Trophoblast cell (in vitro differentiated cells and primary cell): ENCODE measurements at regions not wholly inside any gene's neighbourhood (a gene's known extent, or its start where the extent isn't known, plus 50 kb on each side); places are given as distances from the start of the nearest gene placed in this dataset.

Experiments
- DNase-seq, 2 donors: peaks; one replicate each; pipeline ENCODE4 v3.0.0-alpha.2; 2016
- H2AFZ ChIP-seq: 2 replicates; pipeline ENCODE4 v1.6.1; 2013; ENCODE audit warnings: low read length, moderate library complexity, mild to moderate bottlenecking; ENCODE audit not compliant: insufficient read depth, poor library complexity
- H2AK5ac ChIP-seq: 2 replicates; pipeline ENCODE4 v1.6.1; 2013; ENCODE audit warnings: mild to moderate bottlenecking, low read length
- H2BK120ac ChIP-seq: 2 replicates; pipeline ENCODE4 v1.6.1; 2013; ENCODE audit warnings: low read length, mild to moderate bottlenecking, moderate library complexity; ENCODE audit not compliant: insufficient read depth, poor library complexity
- H2BK12ac ChIP-seq: 2 replicates; pipeline ENCODE4 v1.6.1; 2013; ENCODE audit warnings: mild to moderate bottlenecking, low read length, moderate library complexity
- H2BK5ac ChIP-seq: 2 replicates; pipeline ENCODE4 v1.6.1; 2013; ENCODE audit warnings: low read length, low read depth, moderate library complexity, mild to moderate bottlenecking; ENCODE audit not compliant: poor library complexity
- H3K14ac ChIP-seq: 2 replicates; pipeline ENCODE4 v1.6.1; 2013; ENCODE audit warnings: mild to moderate bottlenecking, low read length
- H3K18ac ChIP-seq: 2 replicates; pipeline ENCODE4 v1.6.1; 2013; ENCODE audit warnings: mild to moderate bottlenecking, low read length
- H3K23ac ChIP-seq: 2 replicates; pipeline ENCODE4 v1.6.1; 2013; ENCODE audit warnings: low read length
- H3K27ac ChIP-seq: 2 replicates; pipeline ENCODE4 v1.5.1; 2013; ENCODE audit warnings: low read depth, mild to moderate bottlenecking, inconsistent platforms, low read length, moderate library complexity
- H3K27me3 ChIP-seq: 2 replicates; pipeline ENCODE4 v1.6.1; 2013; ENCODE audit warnings: inconsistent platforms, mild to moderate bottlenecking, low read length, moderate library complexity; ENCODE audit not compliant: insufficient read depth
- H3K36me3 ChIP-seq, 2 experiments: 1 replicate in 1 of 2; 2 replicates in 1 of 2; pipeline ENCODE4 v1.6.1; 2013; ENCODE audit warnings: low read length in 2 of 2, mild to moderate bottlenecking in 2 of 2, moderate library complexity in 1 of 2; ENCODE audit not compliant: insufficient read depth in 2 of 2, control insufficient read depth in 1 of 2
- H3K4ac ChIP-seq: 2 replicates; pipeline ENCODE4 v1.6.1; 2013; ENCODE audit warnings: low read depth, mild to moderate bottlenecking, low read length, moderate library complexity
- H3K4me1 ChIP-seq, 2 experiments: 1 replicate in 1 of 2; 2 replicates in 1 of 2; pipeline ENCODE4 v1.6.1; 2013; ENCODE audit warnings: low read length in 2 of 2, mild to moderate bottlenecking in 2 of 2, moderate library complexity in 1 of 2; ENCODE audit not compliant: insufficient read depth in 2 of 2, control insufficient read depth in 1 of 2
- H3K4me2 ChIP-seq: 2 replicates; pipeline ENCODE4 v1.6.1; 2013; ENCODE audit warnings: inconsistent platforms, mild to moderate bottlenecking, low read length, moderate library complexity
- H3K4me3 ChIP-seq: 2 replicates; pipeline ENCODE4 v1.5.1; 2013; ENCODE audit warnings: mild to moderate bottlenecking, low read depth, low read length, inconsistent platforms
- H3K79me1 ChIP-seq: one replicate; pipeline ENCODE4 v1.6.1; 2013; ENCODE audit warnings: low read length
- H3K79me2 ChIP-seq: 2 replicates; pipeline ENCODE4 v1.6.1; 2013; ENCODE audit warnings: low read length, mild to moderate bottlenecking; ENCODE audit not compliant: control insufficient read depth, insufficient read depth, poor library complexity
- H3K9ac ChIP-seq: 2 replicates; pipeline ENCODE4 v1.6.1; 2013; ENCODE audit warnings: mild to moderate bottlenecking, low read length
- H3K9me3 ChIP-seq: 2 replicates; pipeline ENCODE4 v1.6.1; 2013; ENCODE audit warnings: low read depth, mild to moderate bottlenecking, control low read depth, inconsistent platforms, low read length; ENCODE audit not compliant: insufficient read depth
- H4K12ac ChIP-seq: 2 replicates; pipeline ENCODE4 v1.6.1; 2013; ENCODE audit warnings: low read depth, mild to moderate bottlenecking, low read length, moderate library complexity
- H4K8ac ChIP-seq: 2 replicates; pipeline ENCODE4 v1.6.1; 2013; ENCODE audit warnings: low read depth, mild to moderate bottlenecking, low read length, moderate library complexity
- H4K91ac ChIP-seq: one replicate; pipeline ENCODE4 v1.6.1; 2013; ENCODE audit warnings: low read depth, mild to moderate bottlenecking, low read length, moderate library complexity
- WGBS: extraction: QIAGEN DNeasy Blood & Tissue Kit; methylation state at CpG from one replicate; pipeline ENCODE4 v1.1.7; 2013; ENCODE audit warnings: missing lambda C conversion rate; ENCODE audit not compliant: insufficient read length, insufficient coverage; ENCODE audit errors: extremely low coverage; 5-methylcytosine and 5-hydroxymethylcytosine counted together

- H3K9me3 ChIP-seq = peaks cover 6% of the 10 kb centered on the region
These were observed 433.1 kb downstream of the NPHP4 start for GRCh38 chr1:5559078-5559477.

GRCh38 chr1:5555853-5556252 is 436.4 kb downstream of the NPHP4 start:
- WGBS = no CpG with 5 or more reads among the region's 9 CpGs

More at GRCh38 chr1:5559078-5559477, 433.1 kb downstream of the NPHP4 start:
- no peak for DNase-seq
- H3K27me3 ChIP-seq = no peaks in the 10 kb centered on the region
- H3K4me2 ChIP-seq = no peak overlapping the region
- H3K4me1 ChIP-seq = no peaks in the 10 kb centered on the region
- no peaks in the 10 kb centered on the region for H3K79me2 ChIP-seq
- H3K18ac ChIP-seq = no peak overlapping the region
- no peak overlapping the region for H4K8ac ChIP-seq
- H3K14ac ChIP-seq = no peak overlapping the region
- no CpG with 5 or more reads among the region's 2 CpGs for WGBS
- H4K91ac ChIP-seq = no peak overlapping the region
- no peak overlapping the region for H2BK120ac ChIP-seq
- H3K4me3 ChIP-seq = no peak overlapping the region
- H3K27ac ChIP-seq = no peak overlapping the region
- no peak overlapping the region for H2BK12ac ChIP-seq
- H3K79me1 ChIP-seq = no peaks in the 10 kb centered on the region
- no peak overlapping the region for H3K9ac ChIP-seq
- no peak overlapping the region for H3K23ac ChIP-seq
- no peaks in the 10 kb centered on the region for H3K36me3 ChIP-seq
- H2AFZ ChIP-seq = no peak overlapping the region
- H2AK5ac ChIP-seq = no peak overlapping the region
- no peak overlapping the region for H3K4ac ChIP-seq
- H2BK5ac ChIP-seq = no peak overlapping the region
- H4K12ac ChIP-seq = no peak overlapping the region

DNA sequence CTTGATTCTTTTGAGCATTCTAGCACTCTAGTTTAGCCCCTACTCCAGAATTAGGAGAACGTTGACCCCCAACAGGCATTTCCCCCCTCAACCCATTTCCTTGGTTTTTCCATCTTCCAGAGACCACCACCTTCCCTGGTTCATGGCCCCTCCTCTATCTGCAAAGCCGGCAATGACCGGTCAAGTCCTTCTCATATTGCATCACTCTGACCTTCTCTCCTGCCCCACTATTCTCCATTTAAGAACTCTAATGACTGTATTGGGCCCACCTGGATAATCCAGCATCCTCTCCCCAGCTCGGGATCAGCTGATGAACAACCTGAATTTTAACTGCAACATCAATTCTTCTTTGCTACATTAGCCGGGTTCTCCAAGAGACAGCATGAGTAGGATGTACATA is 437.4 kb downstream of the NPHP4 start:
- H3K27me3 ChIP-seq = no peaks in the 10 kb centered on the region
- no peak overlapping the region for H4K8ac ChIP-seq
- peaks cover 6% of the 10 kb centered on the region for H3K9me3 ChIP-seq

More at GRCh38 chr1:5555853-5556252, 436.4 kb downstream of the NPHP4 start:
- Histone ChIP-seq H2AFZ (no peak overlapping the region), H3K23ac (no peak overlapping the region), H3K9me3 (peaks cover 6% of the 10 kb centered on the region), H3K79me2 (no peaks in the 10 kb centered on the region), H3K4me2 (no peak overlapping the region), H4K12ac (no peak overlapping the region), H3K79me1 (no peaks in the 10 kb centered on the region), H3K27me3 (no peaks in the 10 kb centered on the region), H3K4me3 (no peak overlapping the region), H3K18ac (no peak overlapping the region), H3K14ac (no peak overlapping the region), H4K91ac (no peak overlapping the region), H3K36me3 (no peaks in the 10 kb centered on the region), H2BK120ac (no peak overlapping the region), H3K4me1 (no peaks in the 10 kb centered on the region), H3K9ac (no peak overlapping the region), H2BK12ac (no peak overlapping the region), H3K4ac (no peak overlapping the region), H4K8ac (no peak overlapping the region), H2AK5ac (no peak overlapping the region), H2BK5ac (no peak overlapping the region), H3K27ac (no peak overlapping the region)
- DNase-seq = no peak

GRCh38 chr1:5554111-5554510 is 438.1 kb downstream of the NPHP4 start:
- Histone ChIP-seq H3K36me3 (no peaks in the 10 kb centered on the region), H3K4me1 (no peaks in the 10 kb centered on the region), H3K27me3 (no peaks in the 10 kb centered on the region), H4K8ac (no peak overlapping the region), H2BK120ac (no peak overlapping the region), H3K79me2 (no peaks in the 10 kb centered on the region), H3K9ac (no peak overlapping the region), H3K23ac (no peak overlapping the region), H3K14ac (no peak overlapping the region), H4K12ac (no peak overlapping the region), H2AFZ (no peak overlapping the region), H3K4ac (no peak overlapping the region), H2BK12ac (no peak overlapping the region), H3K18ac (no peak overlapping the region), H3K9me3 (peaks cover 6% of the 10 kb centered on the region), H3K27ac (no peak overlapping the region), H4K91ac (no peak overlapping the region), H2AK5ac (no peak overlapping the region), H3K4me3 (no peak overlapping the region), H2BK5ac (no peak overlapping the region), H3K79me1 (no peaks in the 10 kb centered on the region), H3K4me2 (no peak overlapping the region)
- no CpG with 5 or more reads among the region's 6 CpGs for WGBS
- DNase-seq = no peak

More for the DNA sequence above, 437.4 kb downstream of the NPHP4 start:
- Histone ChIP-seq H3K9ac (no peak overlapping the region), H2AFZ (no peak overlapping the region), H3K4me2 (no peak overlapping the region), H3K4ac (no peak overlapping the region), H3K18ac (no peak overlapping the region), H2BK5ac (no peak overlapping the region), H3K4me3 (no peak overlapping the region), H3K27ac (no peak overlapping the region), H3K79me1 (no peaks in the 10 kb centered on the region), H2BK120ac (no peak overlapping the region), H3K36me3 (no peaks in the 10 kb centered on the region), H3K79me2 (no peaks in the 10 kb centered on the region), H4K91ac (no peak overlapping the region), H4K12ac (no peak overlapping the region), H2BK12ac (no peak overlapping the region), H3K23ac (no peak overlapping the region), H2AK5ac (no peak overlapping the region), H3K4me1 (no peaks in the 10 kb centered on the region), H3K14ac (no peak overlapping the region)
- no peak for DNase-seq
- WGBS = no CpG with 5 or more reads among the region's 5 CpGs
